ENCODE measurements at regions not wholly inside any gene's neighbourhood (a gene's known extent, or its start where the extent isn't known, plus 50 kb on each side); places are given as distances from the start of the nearest gene placed in this dataset.

- no peak overlapping the region for H3K4me3 ChIP-seq (ENCODE audit: low read length)
- H3K4me2 ChIP-seq (ENCODE audit: low read length) = no peak overlapping the region
- H3K4me1 ChIP-seq (ENCODE audit: low read length) = no peaks in the 10 kb centered on the region
- H3K9me3 ChIP-seq (ENCODE audit: insufficient read depth, low read length) = no peaks in the 10 kb centered on the region
- H3K36me3 ChIP-seq (replicated peaks; ENCODE audit: low read depth, low read length) = no peaks in the 10 kb centered on the region
- no peak overlapping the region for H3K27ac ChIP-seq (ENCODE audit: low read length)
- H3K9ac ChIP-seq (ENCODE audit: low read length) = no peak overlapping the region
- H3K27me3 ChIP-seq (ENCODE audit: low read depth, low read length) = no peaks in the 10 kb centered on the region
- TF ChIP-seq EZH2phosphoT487 (IDR thresholded peaks at IDR 0.05; ENCODE audit: low read depth) (no peak), CTCF (IDR thresholded peaks at IDR 0.05; ENCODE audit: low read depth, low read length) (no peak)
- no peaks in the 10 kb centered on the region for H3K79me2 ChIP-seq (ENCODE audit: low read length)
- H2AFZ ChIP-seq (ENCODE audit: low read depth, low read length) = no peak overlapping the region
- no peaks in the 10 kb centered on the region for H4K20me1 ChIP-seq (ENCODE audit: insufficient read depth, low read length)
Observed at GRCh38 chr2:12199491-12200211, 453.2 kb downstream of the LPIN1 start.

- H3K36me3 ChIP-seq (replicated peaks; ENCODE audit: low read depth, low read length) = no peaks in the 10 kb centered on the region
- TF ChIP-seq EZH2phosphoT487 (IDR thresholded peaks at IDR 0.05; ENCODE audit: low read depth) = no peak
- TF ChIP-seq CTCF (IDR thresholded peaks at IDR 0.05; ENCODE audit: low read depth, low read length) = no peak
- H3K79me2 ChIP-seq (ENCODE audit: low read length) = no peaks in the 10 kb centered on the region
- H3K9ac ChIP-seq (ENCODE audit: low read length) = no peak overlapping the region
- H3K9me3 ChIP-seq (ENCODE audit: insufficient read depth, low read length) = no peaks in the 10 kb centered on the region
- no peak overlapping the region for H3K27ac ChIP-seq (ENCODE audit: low read length)
- no peak overlapping the region for H3K4me2 ChIP-seq (ENCODE audit: low read length)
- no peaks in the 10 kb centered on the region for H3K4me1 ChIP-seq (ENCODE audit: low read length)
- no peaks in the 10 kb centered on the region for H4K20me1 ChIP-seq (ENCODE audit: insufficient read depth, low read length)
- H2AFZ ChIP-seq (ENCODE audit: low read depth, low read length) = no peak overlapping the region
- H3K27me3 ChIP-seq (ENCODE audit: low read depth, low read length) = no peaks in the 10 kb centered on the region
- no peak overlapping the region for H3K4me3 ChIP-seq (ENCODE audit: low read length)
Observed at GRCh38 chr2:12201369-12201768, 454.9 kb downstream of the LPIN1 start.

- H3K4me2 ChIP-seq (ENCODE audit: low read length) = no peak overlapping the region
- H3K27ac ChIP-seq (ENCODE audit: low read length) = no peak overlapping the region
- no peak overlapping the region for H3K4me3 ChIP-seq (ENCODE audit: low read length)
- H3K9me3 ChIP-seq (ENCODE audit: insufficient read depth, low read length) = no peaks in the 10 kb centered on the region
- H4K20me1 ChIP-seq (ENCODE audit: insufficient read depth, low read length) = no peaks in the 10 kb centered on the region
- TF ChIP-seq CTCF (IDR thresholded peaks at IDR 0.05; ENCODE audit: low read depth, low read length) (no peak), EZH2phosphoT487 (IDR thresholded peaks at IDR 0.05; ENCODE audit: low read depth) (no peak)
- H3K27me3 ChIP-seq (ENCODE audit: low read depth, low read length) = no peaks in the 10 kb centered on the region
- no peaks in the 10 kb centered on the region for H3K36me3 ChIP-seq (replicated peaks; ENCODE audit: low read depth, low read length)
- no peaks in the 10 kb centered on the region for H3K79me2 ChIP-seq (ENCODE audit: low read length)
- H3K4me1 ChIP-seq (ENCODE audit: low read length) = no peaks in the 10 kb centered on the region
- H2AFZ ChIP-seq (ENCODE audit: low read depth, low read length) = no peak overlapping the region
- H3K9ac ChIP-seq (ENCODE audit: low read length) = no peak overlapping the region
Observed at GRCh38 chr2:12202313-12203075, 456.1 kb downstream of the LPIN1 start.

DNA sequence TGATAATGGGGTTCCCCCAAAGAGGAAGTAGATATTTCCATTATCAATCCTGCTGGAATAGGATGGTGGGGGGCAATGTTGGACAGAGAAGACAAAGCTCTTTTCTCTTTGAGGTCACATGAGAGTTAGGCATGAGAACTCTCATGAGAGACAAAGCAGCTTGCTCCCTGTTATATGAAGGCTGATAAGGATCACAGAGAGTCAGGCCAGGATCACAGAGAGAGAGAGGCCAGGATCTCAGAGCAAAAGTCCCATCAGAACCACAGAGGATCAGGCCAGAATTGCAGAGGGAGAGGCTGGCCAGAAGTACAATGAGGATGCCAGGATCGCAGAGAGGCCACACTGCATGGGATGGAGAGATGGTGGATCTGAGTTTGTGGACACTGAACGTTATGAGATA lies 457.1 kb downstream of the LPIN1 start:
- no peak overlapping the region for H2AFZ ChIP-seq (ENCODE audit: low read depth, low read length)
- no peaks in the 10 kb centered on the region for H3K4me1 ChIP-seq (ENCODE audit: low read length)
- H3K9ac ChIP-seq (ENCODE audit: low read length) = no peak overlapping the region
- no peaks in the 10 kb centered on the region for H3K36me3 ChIP-seq (replicated peaks; ENCODE audit: low read depth, low read length)
- no peak for TF ChIP-seq CTCF (IDR thresholded peaks at IDR 0.05; ENCODE audit: low read depth, low read length)
- H3K27me3 ChIP-seq (ENCODE audit: low read depth, low read length) = no peaks in the 10 kb centered on the region
- H3K4me2 ChIP-seq (ENCODE audit: low read length) = no peak overlapping the region
- no peak overlapping the region for H3K4me3 ChIP-seq (ENCODE audit: low read length)
- H3K9me3 ChIP-seq (ENCODE audit: insufficient read depth, low read length) = no peaks in the 10 kb centered on the region
- no peaks in the 10 kb centered on the region for H3K79me2 ChIP-seq (ENCODE audit: low read length)
- no peaks in the 10 kb centered on the region for H4K20me1 ChIP-seq (ENCODE audit: insufficient read depth, low read length)
- no peak overlapping the region for H3K27ac ChIP-seq (ENCODE audit: low read length)
